Parathyroid adenoma (tissue), 2 donors: ENCODE measurements at regions not wholly inside any gene's neighbourhood (a gene's known extent, or its start where the extent isn't known, plus 50 kb on each side); places are given as distances from the start of the nearest gene placed in this dataset.
"Not testable (repeated sequence)": the region's sequence is repeated elsewhere in the genome, so short reads cannot be mapped to it uniquely, and the experiment has no call there.

Source experiments
- H2AFZ ChIP-seq: fragments of 300-600 bp; sonication (generic); one replicate; pipeline ENCODE4 v1.7.0; 2017; ENCODE audit warnings: antibody characterized with exemption, mild to moderate bottlenecking
- H3K27ac ChIP-seq: fragments of 300-600 bp; sonication (generic); one replicate; pipeline ENCODE4 v1.7.0; 2017
- H3K27me3 ChIP-seq: fragments of 300-600 bp; sonication (generic); one replicate; pipeline ENCODE4 v1.7.0; 2017; ENCODE audit warnings: low read length; ENCODE audit not compliant: control insufficient read depth, insufficient read depth
- H3K36me3 ChIP-seq: fragments of 300-600 bp; sonication (generic); one replicate; pipeline ENCODE4 v1.7.0; 2017; ENCODE audit warnings: low read length; ENCODE audit not compliant: control insufficient read depth, insufficient read depth
- H3K4me1 ChIP-seq: fragments of 300-600 bp; sonication (generic); one replicate; pipeline ENCODE4 v1.7.0; 2017; ENCODE audit warnings: control low read depth
- H3K4me2 ChIP-seq: fragments of 300-600 bp; sonication (generic); one replicate; pipeline ENCODE4 v1.7.0; 2017; ENCODE audit warnings: low read length
- H3K4me3 ChIP-seq: fragments of 300-600 bp; sonication (generic); one replicate; pipeline ENCODE4 v1.7.0; 2017; ENCODE audit warnings: low read depth, low read length
- H3K79me2 ChIP-seq: fragments of 300-600 bp; sonication (generic); one replicate; pipeline ENCODE4 v1.7.0; 2017; ENCODE audit warnings: control low read depth
- H3K9ac ChIP-seq: fragments of 300-600 bp; sonication (generic); one replicate; pipeline ENCODE4 v1.7.0; 2017; ENCODE audit warnings: mild to moderate bottlenecking
- H3K9me3 ChIP-seq: fragments of 300-600 bp; sonication (generic); one replicate; pipeline ENCODE4 v1.7.0; 2017; ENCODE audit warnings: low read length; ENCODE audit not compliant: control insufficient read depth
- CTCF ChIP-seq: fragments of 300-600 bp; sonication (generic); IDR thresholded peaks from one replicate; pipeline ENCODE4 v1.7.0; 2017; ENCODE audit warnings: antibody characterized with exemption, mild to moderate bottlenecking
- donor health status: primary hyperparathyroidism.

GRCh38 chr10:109065821-109066220 lies 857.5 kb downstream of the XPNPEP1 start:
- Histone ChIP-seq H2AFZ (no peak overlapping the region), H3K4me1 (no peaks in the 10 kb centered on the region), H3K36me3 (no peaks in the 10 kb centered on the region), H3K9ac (no peak overlapping the region), H3K27ac (no peak overlapping the region), H3K27me3 (no peaks in the 10 kb centered on the region), H3K4me2 (no peak overlapping the region), H3K9me3 (no peaks in the 10 kb centered on the region), H3K79me2 (no peaks in the 10 kb centered on the region), H3K4me3 (no peak overlapping the region)
- no peak for TF ChIP-seq CTCF

GRCh38 chr10:109062371-109062770 lies 860.9 kb downstream of the XPNPEP1 start:
- Histone ChIP-seq H2AFZ (no peak overlapping the region), H3K36me3 (no peaks in the 10 kb centered on the region), H3K9ac (no peak overlapping the region), H3K9me3 (no peaks in the 10 kb centered on the region), H3K4me3 (no peak overlapping the region), H3K4me1 (no peaks in the 10 kb centered on the region), H3K27ac (no peak overlapping the region), H3K79me2 (no peaks in the 10 kb centered on the region), H3K27me3 (no peaks in the 10 kb centered on the region), H3K4me2 (no peak overlapping the region)
- no peak for TF ChIP-seq CTCF

- no peaks in the 10 kb centered on the region for H3K27me3 ChIP-seq
- no peak overlapping the region for H2AFZ ChIP-seq
- TF ChIP-seq CTCF = no peak
- no peaks in the 10 kb centered on the region for H3K79me2 ChIP-seq
- H3K9ac ChIP-seq = no peak overlapping the region
- H3K4me1 ChIP-seq = no peaks in the 10 kb centered on the region
- no peak overlapping the region for H3K4me2 ChIP-seq
- no peaks in the 10 kb centered on the region for H3K9me3 ChIP-seq
- H3K27ac ChIP-seq = no peak overlapping the region
- H3K4me3 ChIP-seq = no peak overlapping the region
- H3K36me3 ChIP-seq = no peaks in the 10 kb centered on the region
Observed at GRCh38 chr10:109055243-109055642, 868.1 kb downstream of the XPNPEP1 start.

- H3K9ac ChIP-seq = no peak overlapping the region
- no peak overlapping the region for H2AFZ ChIP-seq
- H3K27me3 ChIP-seq = no peaks in the 10 kb centered on the region
- no peaks in the 10 kb centered on the region for H3K36me3 ChIP-seq
- no peaks in the 10 kb centered on the region for H3K9me3 ChIP-seq
- H3K79me2 ChIP-seq = no peaks in the 10 kb centered on the region
- no peak overlapping the region for H3K4me3 ChIP-seq
- H3K4me2 ChIP-seq = no peak overlapping the region
- H3K27ac ChIP-seq = no peak overlapping the region
- no peak for TF ChIP-seq CTCF
- no peaks in the 10 kb centered on the region for H3K4me1 ChIP-seq
Observed at GRCh38 chr10:109047856-109048255, 875.5 kb downstream of the XPNPEP1 start.

GRCh38 chr10:109046427-109046826 lies 876.9 kb downstream of the XPNPEP1 start:
- H3K9me3 ChIP-seq, H3K4me3 ChIP-seq, H3K36me3 ChIP-seq, H3K27me3 ChIP-seq, H3K4me2 ChIP-seq, H3K9ac ChIP-seq, H3K4me1 ChIP-seq, H3K27ac ChIP-seq, H3K79me2 ChIP-seq, H2AFZ ChIP-seq: not testable (repeated sequence)
